ENCODE measurements at regions not wholly inside any gene's neighbourhood (a gene's known extent, or its start where the extent isn't known, plus 50 kb on each side); places are given as distances from the start of the nearest gene placed in this dataset.

DNA sequence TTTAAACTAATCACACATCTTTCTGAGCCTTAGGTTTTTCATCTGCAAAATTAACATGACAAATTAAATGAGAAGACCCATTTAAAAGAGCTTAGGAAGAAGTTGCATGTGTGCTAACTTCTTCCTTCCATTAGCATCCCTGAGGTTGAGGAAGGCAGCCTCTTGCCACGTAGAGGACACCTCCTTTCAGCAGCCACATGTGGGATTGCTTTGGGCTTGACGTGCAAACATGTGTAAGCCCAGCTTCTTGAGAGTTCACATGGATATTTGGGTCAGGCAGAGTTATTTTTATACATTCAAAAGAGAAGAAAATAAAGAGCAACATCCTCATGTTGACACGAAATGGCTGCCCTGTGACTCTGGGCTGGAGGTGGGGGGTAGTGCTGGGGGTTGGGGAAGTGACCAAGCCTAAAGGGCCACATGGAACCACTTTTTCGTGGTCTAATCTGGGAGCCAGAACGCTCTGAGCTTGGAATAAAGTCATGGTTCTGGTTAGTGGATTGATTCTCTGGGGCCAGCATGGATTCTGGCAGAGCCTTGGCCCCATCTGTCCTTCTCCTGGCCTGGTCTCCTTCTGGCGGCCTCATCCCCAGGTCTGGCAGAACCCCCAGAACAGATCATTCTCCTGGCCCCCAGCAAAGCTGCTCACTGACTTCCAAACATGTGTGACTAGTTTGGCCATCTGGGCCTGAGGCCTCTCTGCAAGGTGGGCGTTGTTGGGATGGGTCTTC, 137.1 kb upstream of the USP24 start:
- TF ChIP-seq CREB1 (CRISPR knock-in tag; IDR thresholded peaks at IDR 0.05) (no peak), MLX (CRISPR knock-in tag; IDR thresholded peaks at IDR 0.05) (no peak), JUN (CRISPR knock-in tag; IDR thresholded peaks at IDR 0.05) (no peak)
